GM21447 (cell line): ENCODE measurements at regions not wholly inside any gene's neighbourhood (a gene's known extent, or its start where the extent isn't known, plus 50 kb on each side); places are given as distances from the start of the nearest gene placed in this dataset.

Experiments
- ATAC-seq: cut with Tn5 transposase; IDR thresholded peaks from one replicate; pipeline ENCODE4 v1.9.1; 2021; ENCODE audit not compliant: unreplicated experiment

DNA sequence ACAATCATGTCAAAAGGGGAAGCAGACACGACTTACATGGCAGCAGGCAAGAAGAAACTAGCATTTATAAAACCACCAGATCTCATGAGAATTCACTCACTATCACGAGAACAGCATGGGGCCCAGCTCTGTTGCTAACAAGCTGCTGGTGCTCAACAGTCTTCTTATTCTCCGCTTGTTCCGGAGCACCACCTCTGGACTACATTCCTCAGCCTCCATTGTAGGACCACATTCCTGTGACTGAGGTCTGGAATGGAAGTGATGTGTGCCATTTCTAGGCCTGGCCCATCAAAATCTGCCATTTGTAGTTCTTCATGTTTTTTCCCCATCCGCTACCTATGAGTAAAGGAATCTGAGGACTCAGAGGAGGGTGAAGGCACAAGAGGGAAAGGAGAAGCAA is 111.5 kb upstream of the PTCHD1 start:
- no peak for ATAC-seq

DNA sequence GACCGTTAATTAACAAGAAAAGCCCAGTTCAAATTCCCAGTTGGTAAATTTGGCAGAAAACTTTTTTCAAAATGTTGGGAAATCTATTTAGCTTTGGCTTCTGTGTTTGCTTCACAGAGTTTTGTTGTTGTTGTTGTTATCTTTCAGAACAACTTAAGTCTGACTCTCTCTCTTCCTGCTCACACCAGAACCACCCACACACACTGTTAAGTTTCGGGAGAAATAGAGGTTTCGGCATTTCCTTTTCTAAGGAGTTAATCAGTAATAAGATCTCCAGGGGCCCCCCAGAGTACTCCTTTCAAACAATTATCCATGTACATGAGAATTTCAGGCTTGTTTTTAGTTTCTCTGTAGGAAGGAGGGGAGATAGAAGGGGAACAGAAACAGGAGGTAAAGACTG is 106.2 kb upstream of the PTCHD1 start:
- no peak for ATAC-seq

DNA sequence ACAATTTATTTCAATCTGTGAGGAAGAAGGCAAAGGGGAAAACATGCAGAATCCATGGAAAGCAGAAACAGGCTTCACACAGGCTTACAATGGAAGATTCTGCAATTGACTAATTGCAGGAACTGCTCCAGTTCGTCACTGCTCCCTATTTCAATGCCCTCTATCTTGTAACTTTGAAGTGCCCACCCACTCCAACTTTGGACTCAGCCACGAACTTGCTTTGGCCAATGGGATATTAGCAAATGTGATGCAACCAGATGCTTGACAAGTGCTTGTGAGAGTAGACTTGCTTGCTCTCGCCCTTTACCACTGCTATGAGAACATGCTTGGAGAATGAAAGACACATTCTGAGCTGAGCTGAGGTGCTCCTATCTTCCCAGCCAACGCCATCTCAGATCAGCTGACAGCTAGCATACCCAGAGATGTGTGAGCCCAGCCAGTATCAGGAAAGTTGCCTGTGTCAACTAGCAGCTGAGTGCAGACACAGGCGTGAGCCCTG is 105.7 kb upstream of the PTCHD1 start:
- ATAC-seq, result no peak

DNA sequence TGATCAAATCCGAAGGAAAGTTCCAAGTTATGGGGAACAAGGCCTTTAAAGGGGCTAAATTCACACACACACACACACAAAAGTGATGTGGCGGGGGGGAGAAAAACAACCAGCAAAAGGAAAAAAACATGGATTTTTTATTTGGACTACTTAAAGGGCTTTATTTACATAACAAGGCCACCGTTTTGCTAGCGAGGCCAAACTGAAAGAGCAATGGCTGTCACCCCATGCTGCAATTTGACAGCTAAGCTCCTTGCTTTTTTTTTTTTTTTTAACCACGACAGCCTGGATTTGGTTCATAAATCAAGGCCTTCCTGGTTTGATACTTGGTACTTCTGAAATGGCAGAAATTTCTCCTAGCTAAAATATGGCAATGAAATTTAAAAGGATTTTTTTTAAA is 99.6 kb upstream of the PTCHD1 start:
- no peak for ATAC-seq

DNA sequence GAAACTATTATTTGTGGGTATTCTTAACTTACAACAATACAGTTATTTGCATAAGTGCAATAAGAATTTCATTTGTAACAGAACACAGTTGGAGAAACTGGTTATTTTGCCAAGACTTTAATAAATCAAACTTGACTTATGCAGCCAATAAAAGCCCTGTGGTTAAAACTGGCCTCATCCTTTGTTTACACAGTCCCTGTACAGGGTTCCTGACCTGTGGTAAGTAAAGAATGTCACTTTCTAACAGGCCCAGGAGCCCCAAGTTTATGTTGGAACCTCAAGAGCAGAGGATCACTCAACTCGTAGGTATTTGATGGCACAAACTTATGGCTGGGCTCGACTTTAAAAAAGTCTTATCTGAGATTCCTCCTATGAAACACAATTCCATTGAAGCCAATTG is 88.6 kb upstream of the PTCHD1 start:
- ATAC-seq, result no peak

DNA sequence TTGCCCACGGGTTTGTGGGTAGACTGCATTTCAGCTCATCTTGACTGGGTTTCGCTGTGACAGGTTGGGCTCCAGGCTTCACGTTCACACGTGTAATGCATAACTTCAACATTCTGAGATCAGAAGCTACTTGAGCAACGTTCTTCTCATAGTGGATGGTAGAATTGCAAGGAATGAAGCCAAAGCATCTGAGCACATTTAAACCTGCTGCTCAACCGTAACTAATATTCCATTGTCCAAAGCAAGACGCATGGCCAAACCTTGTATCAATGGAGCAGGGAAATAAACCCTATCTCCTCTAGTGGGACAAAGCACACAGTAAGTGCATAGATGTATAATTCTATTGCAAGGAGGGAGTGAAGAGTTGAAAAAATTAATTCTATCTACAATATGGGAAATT is 86.5 kb upstream of the PTCHD1 start:
- no peak for ATAC-seq

DNA sequence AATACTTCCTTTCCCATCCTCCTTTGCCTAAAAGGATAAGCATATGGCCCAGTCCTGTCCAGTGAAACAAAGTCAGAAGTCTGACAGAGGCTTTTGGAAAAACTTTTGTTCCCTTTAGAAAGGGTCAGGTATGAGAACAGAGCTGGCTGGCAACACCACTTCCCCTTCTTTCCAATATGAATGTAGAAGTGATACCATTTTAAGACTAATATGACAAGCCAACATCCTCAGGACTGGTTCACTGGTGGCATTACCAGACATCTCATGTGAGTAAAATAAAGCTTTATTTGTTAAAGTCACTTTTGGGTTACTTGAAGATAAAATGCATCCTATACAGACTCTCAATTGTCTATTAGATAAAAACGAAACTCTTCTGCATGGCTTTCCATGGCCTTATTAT is 83.6 kb upstream of the PTCHD1 start:
- no peak for ATAC-seq

DNA sequence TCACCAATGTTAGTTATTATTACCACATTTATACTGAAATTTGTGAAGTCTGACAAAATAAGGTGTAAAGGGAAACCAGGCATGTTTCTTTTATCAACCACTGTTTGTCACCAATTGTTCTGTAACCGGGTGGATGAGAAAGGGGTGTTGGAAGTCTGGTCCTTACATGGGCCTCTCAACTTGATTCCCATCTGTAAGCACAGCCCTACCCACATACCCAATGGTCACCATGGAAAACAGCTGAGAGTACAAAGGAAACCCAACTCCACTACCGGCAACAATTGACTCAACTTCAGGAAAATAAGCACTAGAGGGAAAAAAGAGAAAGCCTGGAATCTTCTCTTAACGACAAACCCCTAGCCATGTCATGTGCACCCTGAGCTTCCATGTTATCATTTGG is 70.8 kb upstream of the PTCHD1 start:
- ATAC-seq, result no peak

DNA sequence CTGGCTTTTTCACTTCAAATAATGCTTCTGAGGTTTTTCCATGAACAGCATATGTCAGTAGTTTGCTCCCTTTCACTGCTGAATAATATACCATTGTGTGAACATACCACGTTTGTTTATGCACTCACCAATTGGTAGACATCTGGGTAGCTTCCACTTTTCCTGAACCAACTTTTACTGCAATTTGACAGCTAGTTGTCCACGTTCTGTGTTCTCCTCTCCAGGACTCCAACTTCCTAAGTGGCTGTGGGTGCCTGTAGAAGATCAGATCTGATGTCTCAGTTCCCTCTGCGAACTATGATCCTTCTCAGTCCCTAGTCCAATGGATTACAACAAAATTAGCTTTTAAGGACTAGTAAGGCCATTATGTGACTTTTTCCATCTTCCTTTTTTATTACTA is 64.7 kb upstream of the PTCHD1 start:
- no peak for ATAC-seq

DNA sequence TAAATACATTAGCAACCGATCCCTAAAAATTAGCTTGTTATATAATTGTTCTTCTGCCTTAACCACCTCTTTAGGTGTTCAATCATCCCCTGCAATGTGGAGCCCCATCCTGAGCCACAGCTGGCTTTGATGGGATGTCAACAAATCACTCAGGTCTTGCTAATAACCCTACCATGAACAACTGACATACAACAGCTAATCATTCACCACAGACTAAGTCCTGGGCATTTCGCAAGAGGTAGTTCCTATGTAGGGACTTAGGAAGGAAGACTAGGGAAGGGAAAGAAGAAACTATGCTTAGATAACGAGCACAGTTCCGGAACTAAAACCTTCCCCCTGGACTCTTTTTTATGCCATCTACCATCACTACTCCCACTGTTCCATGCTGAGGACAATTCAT is 63.6 kb upstream of the PTCHD1 start:
- ATAC-seq, result no peak

DNA sequence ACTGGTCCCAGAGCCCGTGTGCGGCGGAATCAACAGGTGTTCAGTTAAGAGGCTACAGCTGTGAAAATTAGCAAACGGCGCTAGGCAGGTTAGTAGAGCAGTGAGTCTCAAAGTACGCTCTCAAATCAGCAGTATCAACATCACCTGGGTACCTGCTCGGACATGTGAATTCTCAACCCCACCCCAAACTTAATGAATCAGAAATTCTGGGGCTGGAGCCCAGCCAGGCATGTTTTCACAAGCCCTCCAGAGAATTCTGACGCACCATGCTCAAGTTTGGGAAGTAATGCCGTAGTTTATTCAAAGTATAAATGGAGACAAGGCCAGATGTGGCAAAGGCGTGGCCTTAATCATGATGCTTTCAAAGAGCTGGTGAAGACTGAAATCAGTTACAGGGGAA is 58.2 kb upstream of the PTCHD1 start:
- ATAC-seq, result no peak
